AG04449 (cell line): ENCODE measurements at regions not wholly inside any gene's neighbourhood (a gene's known extent, or its start where the extent isn't known, plus 50 kb on each side); places are given as distances from the start of the nearest gene placed in this dataset.

Experiments used
- CTCF ChIA-PET: fragments of 350-600 bp; formaldehyde crosslinking; extraction: SDS; loops from one replicate; lab custom pipeline; 2021; ENCODE audit warnings: antibody characterized with exemption; lab: Yijun Ruan, JAX
- POLR2A ChIA-PET: fragments of 400-600, 350-600 bp; formaldehyde crosslinking; extraction: SDS; loops from one replicate; lab custom pipeline; 2020; ENCODE audit warnings: antibody characterized with exemption, inconsistent platforms; lab: Yijun Ruan, JAX
- DNase-seq: peaks from one replicate; pipeline ENCODE4 v3.0.0-alpha.2; 2010; ENCODE audit warnings: low read depth, low spot score
- H3K4me3 ChIP-seq: 2 replicates; pipeline ENCODE4 v1.5.1; 2011; ENCODE audit warnings: low read depth, mild to moderate bottlenecking, control low read depth, low read length
- TF ChIP-seq, protein P1 (sequence below): IDR thresholded peaks from one replicate; pipeline ENCODE4 v1.5.1; 2011; ENCODE audit warnings: mild to moderate bottlenecking, moderate library complexity, low read length, control low read depth, inconsistent platforms; ENCODE audit not compliant: insufficient read depth; ENCODE audit errors: missing control alignments

DNA sequence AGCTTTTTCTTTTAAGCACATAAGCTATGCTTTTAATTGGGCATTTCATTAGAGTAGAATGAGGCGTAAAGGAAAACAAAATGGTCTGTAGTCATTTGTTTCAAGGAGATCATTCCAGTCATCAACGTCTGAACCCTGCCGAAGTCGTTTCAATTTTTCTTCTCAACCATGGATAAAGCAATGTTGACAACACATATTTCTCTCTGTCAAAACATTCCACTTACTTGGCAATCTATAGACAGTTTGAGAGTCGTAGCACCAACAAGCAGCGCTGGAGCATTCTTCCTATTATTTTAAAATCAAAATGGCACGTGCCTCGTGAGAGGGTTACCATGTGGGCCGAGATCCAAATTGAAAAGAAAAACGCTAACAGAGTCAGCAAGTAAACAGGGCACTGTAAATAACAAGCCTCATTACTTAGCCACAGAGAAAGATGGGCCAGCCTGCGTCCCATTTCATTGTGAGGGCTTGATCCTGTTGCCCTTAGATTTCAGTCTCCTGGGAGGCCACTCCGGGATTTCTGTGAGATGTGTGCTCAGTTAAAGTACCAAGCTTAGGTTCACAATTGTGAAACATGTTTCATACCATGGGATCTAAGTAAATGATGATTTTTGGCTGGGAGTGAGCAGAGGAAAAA is 422.9 kb downstream of the DTWD2 start:
- ChIA-PET POLR2A (no interaction called here), CTCF (interaction anchor here (1.6 kb wide), 1 partner anchor 10 kb away, joined by 3 read pairs; no protein-coding TSS in a partner anchor)
- DNase-seq, result no peak
- TF ChIP-seq, protein P1, sequence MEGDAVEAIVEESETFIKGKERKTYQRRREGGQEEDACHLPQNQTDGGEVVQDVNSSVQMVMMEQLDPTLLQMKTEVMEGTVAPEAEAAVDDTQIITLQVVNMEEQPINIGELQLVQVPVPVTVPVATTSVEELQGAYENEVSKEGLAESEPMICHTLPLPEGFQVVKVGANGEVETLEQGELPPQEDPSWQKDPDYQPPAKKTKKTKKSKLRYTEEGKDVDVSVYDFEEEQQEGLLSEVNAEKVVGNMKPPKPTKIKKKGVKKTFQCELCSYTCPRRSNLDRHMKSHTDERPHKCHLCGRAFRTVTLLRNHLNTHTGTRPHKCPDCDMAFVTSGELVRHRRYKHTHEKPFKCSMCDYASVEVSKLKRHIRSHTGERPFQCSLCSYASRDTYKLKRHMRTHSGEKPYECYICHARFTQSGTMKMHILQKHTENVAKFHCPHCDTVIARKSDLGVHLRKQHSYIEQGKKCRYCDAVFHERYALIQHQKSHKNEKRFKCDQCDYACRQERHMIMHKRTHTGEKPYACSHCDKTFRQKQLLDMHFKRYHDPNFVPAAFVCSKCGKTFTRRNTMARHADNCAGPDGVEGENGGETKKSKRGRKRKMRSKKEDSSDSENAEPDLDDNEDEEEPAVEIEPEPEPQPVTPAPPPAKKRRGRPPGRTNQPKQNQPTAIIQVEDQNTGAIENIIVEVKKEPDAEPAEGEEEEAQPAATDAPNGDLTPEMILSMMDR, result no peak
- no peak overlapping the region for H3K4me3 ChIP-seq

DNA sequence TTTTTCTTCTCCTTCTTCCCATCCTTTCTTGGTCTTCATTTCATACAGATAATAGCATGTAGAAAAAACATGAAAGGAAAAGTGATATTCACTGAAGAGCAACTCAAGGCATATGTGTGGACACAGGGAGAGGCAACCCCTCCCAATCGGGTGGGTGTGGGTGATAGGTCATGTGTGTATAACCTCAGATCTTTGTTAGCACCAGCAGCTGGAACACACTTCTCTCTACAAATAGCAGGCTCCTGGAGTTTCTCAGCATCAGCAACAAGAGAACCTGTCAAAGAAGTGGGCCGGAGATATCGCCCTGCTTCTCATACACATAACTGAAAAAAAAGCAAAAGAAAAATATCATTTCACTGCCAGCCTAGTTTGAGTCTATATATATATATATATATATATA is 426.4 kb downstream of the DTWD2 start:
- no peak overlapping the region for H3K4me3 ChIP-seq
- TF ChIP-seq, protein P1, result no peak
- ChIA-PET POLR2A (no interaction called here), CTCF (no interaction called here)
- DNase-seq, result no peak

DNA sequence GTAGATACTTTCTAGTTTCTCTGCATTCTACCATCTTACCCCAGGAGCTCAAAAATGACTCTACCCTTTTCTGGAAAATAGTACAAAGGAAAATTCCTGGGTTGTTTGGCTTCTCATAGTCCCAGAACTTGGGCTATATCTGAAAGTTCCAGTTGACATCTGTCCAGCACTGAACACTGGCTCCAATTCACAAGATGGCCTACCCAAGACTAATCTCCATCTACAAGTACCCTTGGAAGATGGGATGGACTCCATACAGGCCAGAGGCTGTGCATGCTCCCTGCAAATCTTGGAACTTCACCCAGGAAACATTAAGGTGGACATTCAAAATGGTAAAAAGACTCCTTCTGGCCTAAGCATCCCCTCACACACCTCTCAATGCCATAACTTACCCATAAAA is 427.1 kb downstream of the DTWD2 start:
- ChIA-PET POLR2A (no interaction called here), CTCF (no interaction called here)
- no peak for DNase-seq
- H3K4me3 ChIP-seq, result no peak overlapping the region
- TF ChIP-seq, protein P1, result no peak

DNA sequence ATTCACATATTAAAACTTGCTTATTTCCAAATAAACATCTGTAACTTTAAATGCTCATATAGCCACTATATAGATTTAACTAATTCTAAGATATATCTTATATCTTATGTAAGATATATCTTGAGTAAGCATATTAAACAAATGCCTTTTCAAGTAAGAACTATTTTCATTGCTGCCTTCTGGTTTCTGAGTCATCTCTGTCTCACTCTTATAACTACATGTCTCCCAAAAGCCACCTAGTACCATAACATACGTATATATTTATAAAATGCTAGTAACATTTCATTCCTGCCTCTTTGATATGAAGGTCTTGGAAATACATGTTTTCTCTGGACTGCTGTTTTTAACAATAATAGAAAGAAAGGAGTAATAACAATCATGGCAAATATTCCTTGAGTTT is 429.5 kb downstream of the DTWD2 start:
- CTCF ChIA-PET, result no interaction called here
- no peak for DNase-seq
- POLR2A ChIA-PET, result no interaction called here
- no peak overlapping the region for H3K4me3 ChIP-seq
- TF ChIP-seq, protein P1, result no peak

DNA sequence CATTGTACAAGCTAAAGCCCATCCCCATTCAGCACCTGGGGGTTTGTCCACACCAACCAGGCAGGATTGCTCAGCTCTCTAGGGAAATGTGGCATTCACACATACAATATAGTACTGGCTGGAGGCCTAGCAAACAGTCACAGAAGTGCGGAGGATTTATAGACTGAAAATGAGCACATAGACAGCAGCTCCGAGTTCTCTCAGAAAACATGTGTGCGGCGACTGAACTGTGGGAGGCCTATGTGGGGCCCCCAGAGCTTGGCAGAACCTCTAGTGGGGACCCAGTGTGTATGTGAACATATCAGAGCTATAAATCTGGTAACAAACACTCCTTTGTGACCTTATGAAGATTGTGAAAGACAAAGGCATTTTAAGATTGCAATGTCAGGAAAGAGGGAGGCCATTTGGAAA is 431.1 kb downstream of the DTWD2 start:
- POLR2A ChIA-PET, result interaction anchor here (0.9 kb wide), 1 partner anchor 8 kb away, joined by 3 read pairs; no protein-coding TSS in a partner anchor
- no peak overlapping the region for H3K4me3 ChIP-seq
- DNase-seq, result no peak
- TF ChIP-seq, protein P1, result no peak
- CTCF ChIA-PET, result interaction anchor here (0.9 kb wide), 1 partner anchor 10 kb away, joined by 4 read pairs; no protein-coding TSS in a partner anchor

DNA sequence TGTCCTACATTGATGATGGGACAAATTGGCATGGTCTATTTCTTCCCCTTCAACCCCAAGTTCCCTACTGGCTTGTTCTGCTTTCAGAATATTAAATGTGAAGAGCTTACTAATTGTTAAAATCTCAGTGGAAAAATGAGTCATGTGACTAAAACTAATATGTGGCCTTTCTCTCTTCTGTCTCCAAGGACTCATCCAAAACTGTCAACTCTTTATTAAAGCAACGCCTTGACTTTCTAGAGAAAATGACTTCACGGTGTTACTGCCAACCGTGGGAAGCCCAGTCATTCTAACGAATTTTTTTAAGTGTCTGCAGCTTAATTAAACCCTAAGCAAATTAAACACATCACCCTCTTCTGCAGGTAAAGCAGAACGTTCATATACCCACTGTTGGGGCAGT is 431.6 kb downstream of the DTWD2 start:
- no peak for DNase-seq
- CTCF ChIA-PET, result interaction anchor here (0.9 kb wide), 1 partner anchor 9 kb away, joined by 4 read pairs; no protein-coding TSS in a partner anchor
- POLR2A ChIA-PET, result interaction anchor here (0.9 kb wide), 1 partner anchor 8 kb away, joined by 3 read pairs; no protein-coding TSS in a partner anchor
- H3K4me3 ChIP-seq, result no peak overlapping the region
- TF ChIP-seq, protein P1, result no peak
